H9 (cell line): ENCODE measurements at regions not wholly inside any gene's neighbourhood (a gene's known extent, or its start where the extent isn't known, plus 50 kb on each side); places are given as distances from the start of the nearest gene placed in this dataset.

Experiments
- DNase-seq: peaks from one replicate; pipeline ENCODE4 v3.0.0-alpha.2; 2017
- H2AFZ ChIP-seq: one replicate; pipeline ENCODE4 v1.6.1; 2013; ENCODE audit warnings: mild to moderate bottlenecking, low read length, control low read depth, moderate library complexity
- H2AK5ac ChIP-seq: 2 replicates; pipeline ENCODE4 v1.6.1; 2013; ENCODE audit warnings: low read length, control low read depth, mixed read lengths; ENCODE audit not compliant: insufficient read length
- H2BK120ac ChIP-seq: one replicate; pipeline ENCODE4 v1.6.1; 2013; ENCODE audit warnings: low read depth, mild to moderate bottlenecking, low read length, control low read depth, inconsistent platforms; ENCODE audit not compliant: poor library complexity, severe bottlenecking
- H2BK12ac ChIP-seq: 2 replicates; pipeline ENCODE4 v1.6.1; 2013; ENCODE audit warnings: low read length, control low read depth, mixed read lengths, low read depth; ENCODE audit not compliant: insufficient read length
- H2BK15ac ChIP-seq: 2 replicates; pipeline ENCODE4 v1.6.1; 2013; ENCODE audit warnings: low read depth, low read length, control low read depth
- H2BK20ac ChIP-seq: one replicate; pipeline ENCODE4 v1.6.1; 2013; ENCODE audit warnings: low read depth, mild to moderate bottlenecking, low read length, control low read depth, inconsistent platforms; ENCODE audit not compliant: poor library complexity, severe bottlenecking
- H2BK5ac ChIP-seq: 2 replicates; pipeline ENCODE4 v1.6.1; 2013; ENCODE audit warnings: low read length, control low read depth, mixed read lengths; ENCODE audit not compliant: insufficient read length
- H3K14ac ChIP-seq: 2 replicates; pipeline ENCODE4 v1.6.1; 2013; ENCODE audit warnings: low read length, control low read depth; ENCODE audit not compliant: insufficient read depth
- H3K18ac ChIP-seq: 2 replicates; pipeline ENCODE4 v1.6.1; 2013; ENCODE audit warnings: low read depth, mild to moderate bottlenecking, mixed read lengths, low read length, control low read depth; ENCODE audit not compliant: insufficient read length
- H3K23ac ChIP-seq: 2 replicates; pipeline ENCODE4 v1.6.1; 2013; ENCODE audit warnings: low read length, control low read depth, mixed read lengths, low read depth; ENCODE audit not compliant: insufficient read length
- H3K23me2 ChIP-seq: 2 replicates; pipeline ENCODE4 v1.6.1; 2013; ENCODE audit warnings: low read depth, mild to moderate bottlenecking, mixed read lengths, low read length, control low read depth; ENCODE audit not compliant: insufficient read length, poor library complexity, severe bottlenecking
- H3K27ac ChIP-seq: 2 replicates; pipeline ENCODE4 v1.5.1; 2013; ENCODE audit warnings: low read length, control low read depth, mixed read lengths, low read depth; ENCODE audit not compliant: insufficient read length
- H3K27me3 ChIP-seq: 2 replicates; pipeline ENCODE4 v1.6.1; 2013; ENCODE audit warnings: low read length, control low read depth, inconsistent platforms; ENCODE audit not compliant: insufficient read depth
- H3K4ac ChIP-seq: 2 replicates; pipeline ENCODE4 v1.6.1; 2013; ENCODE audit warnings: low read depth, mild to moderate bottlenecking, control low read depth, inconsistent platforms, low read length, moderate library complexity
- H3K4me1 ChIP-seq: 2 replicates; pipeline ENCODE4 v1.6.1; 2013; ENCODE audit warnings: low read length, control low read depth, inconsistent platforms; ENCODE audit not compliant: insufficient read depth
- H3K4me2 ChIP-seq: 2 replicates; pipeline ENCODE4 v1.6.1; 2013; ENCODE audit warnings: low read length, control low read depth, mixed read lengths; ENCODE audit not compliant: insufficient read length, insufficient read depth
- H3K56ac ChIP-seq: 2 replicates; pipeline ENCODE4 v1.6.1; 2013; ENCODE audit warnings: low read depth, mild to moderate bottlenecking, mixed read lengths, low read length, control low read depth; ENCODE audit not compliant: insufficient read length
- H3K79me1 ChIP-seq: 2 replicates; pipeline ENCODE4 v1.6.1; 2013; ENCODE audit warnings: low read depth, mild to moderate bottlenecking, moderate library complexity, low read length, control low read depth, inconsistent platforms; ENCODE audit not compliant: insufficient read depth, poor library complexity, severe bottlenecking
- H3K79me2 ChIP-seq: 2 replicates; pipeline ENCODE4 v1.6.1; 2013; ENCODE audit warnings: low read length, control low read depth, inconsistent platforms; ENCODE audit not compliant: insufficient read depth
- H3K9ac ChIP-seq: 2 replicates; pipeline ENCODE4 v1.6.1; 2013; ENCODE audit warnings: low read length, control low read depth, mixed read lengths; ENCODE audit not compliant: insufficient read length; ENCODE audit errors: extremely low read depth
- H3K9me3 ChIP-seq: one replicate; pipeline ENCODE4 v1.6.1; 2013; ENCODE audit warnings: low read depth, low read length, inconsistent platforms; ENCODE audit not compliant: control insufficient read depth
- H3T11ph ChIP-seq: one replicate; pipeline ENCODE4 v1.6.1; 2013; ENCODE audit warnings: mild to moderate bottlenecking, low read length, control low read depth, inconsistent platforms
- H4K20me1 ChIP-seq: one replicate; pipeline ENCODE4 v1.6.1; 2013; ENCODE audit not compliant: control insufficient read depth, insufficient read length, insufficient read depth
- H4K5ac ChIP-seq: 2 replicates; pipeline ENCODE4 v1.6.1; 2013; ENCODE audit warnings: low read depth, mild to moderate bottlenecking, mixed read lengths, low read length, control low read depth; ENCODE audit not compliant: insufficient read length
- H4K8ac ChIP-seq: replicated peaks from 2 replicates; pipeline ENCODE4 v1.6.1; 2013; ENCODE audit warnings: low read length, control low read depth, mixed read lengths, low read depth; ENCODE audit not compliant: insufficient read length
- H4K91ac ChIP-seq: 2 replicates; pipeline ENCODE4 v1.6.1; 2013; ENCODE audit warnings: low read depth, mild to moderate bottlenecking, moderate library complexity, mixed read lengths, low read length, control low read depth; ENCODE audit not compliant: insufficient read length
- H3K27ac Mint-ChIP-seq, 3 experiments: 2 replicates in 2 of 3; 3 replicates in 1 of 3; pipeline ENCODE4 v1.8.0; 2020 to 2021; ENCODE audit warnings: mixed read lengths in 3 of 3, mild to moderate bottlenecking in 1 of 3, moderate library complexity in 1 of 3
- H3K27me3 Mint-ChIP-seq: 2 replicates; pipeline ENCODE4 v1.8.0; 2021; ENCODE audit warnings: low read depth, mild to moderate bottlenecking, moderate library complexity, mixed read lengths
- H3K36me3 Mint-ChIP-seq, 3 experiments: 2 replicates in 2 of 3; 3 replicates in 1 of 3; pipeline ENCODE4 v1.8.0; 2020 to 2021; ENCODE audit warnings: low read depth in 3 of 3, mixed read lengths in 3 of 3; ENCODE audit not compliant: insufficient read depth in 1 of 3
- H3K4me1 Mint-ChIP-seq, 2 experiments: 2 replicates each; pipeline ENCODE4 v1.8.0; 2020; ENCODE audit warnings: mixed read lengths in 2 of 2
- H3K4me3 Mint-ChIP-seq, 2 experiments: 2 replicates in 1 of 2; 3 replicates in 1 of 2; pipeline ENCODE4 v1.8.0; 2020 to 2021; ENCODE audit warnings: mild to moderate bottlenecking in 2 of 2, mixed read lengths in 2 of 2, moderate library complexity in 1 of 2
- H3K9me3 Mint-ChIP-seq, 2 experiments: 2 replicates in 1 of 2; 3 replicates in 1 of 2; pipeline ENCODE4 v1.8.0; 2020; ENCODE audit warnings: mild to moderate bottlenecking in 2 of 2, mixed read lengths in 2 of 2, moderate library complexity in 1 of 2
- WGBS: extraction: QIAGEN DNeasy Blood & Tissue Kit; methylation state at CpG from one replicate; pipeline ENCODE4 v1.1.7; 2013; ENCODE audit warnings: missing lambda C conversion rate, low lambda C conversion rate, mixed read lengths; ENCODE audit not compliant: insufficient read length; ENCODE audit errors: extremely low coverage; 5-methylcytosine and 5-hydroxymethylcytosine counted together
- TF ChIP-seq, protein P1 (sequence below): fragments of 200-600 bp; sonication (generic); conservative IDR thresholded peaks from 3 replicates; pipeline ENCODE4 v1.8.0; 2021; ENCODE audit warnings: antibody characterized with exemption, mild to moderate bottlenecking

DNA sequence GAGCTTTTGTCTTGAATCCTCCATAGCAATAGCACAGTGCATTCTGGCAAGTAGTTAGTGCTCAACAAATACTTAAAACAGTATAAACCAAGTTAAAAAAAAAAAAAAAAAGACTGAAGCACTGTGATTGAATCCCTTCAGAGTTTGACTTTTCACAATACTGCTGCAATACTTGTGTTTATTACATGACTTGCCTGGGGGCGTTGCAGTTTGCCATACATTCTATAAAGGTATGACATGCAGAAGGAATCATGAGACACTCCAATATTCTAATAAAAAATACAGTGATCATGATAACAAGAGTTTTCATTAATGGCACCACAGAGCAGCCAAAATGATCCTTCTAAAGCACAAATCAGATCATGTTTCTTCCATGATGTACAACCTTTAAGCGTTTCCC lies 205.0 kb upstream of the CDKN3 start:
- Histone ChIP-seq H4K8ac (no peak overlapping the region), H3K4me2 (no peak overlapping the region), H2BK15ac (no peak overlapping the region), H2AK5ac (no peak overlapping the region), H3T11ph (no peak overlapping the region), H2BK20ac (no peak overlapping the region), H3K27me3 (no peaks in the 10 kb centered on the region), H3K14ac (no peak overlapping the region), H3K18ac (no peak overlapping the region), H3K27ac (no peak overlapping the region), H2BK5ac (no peak overlapping the region), H4K91ac (no peak overlapping the region), H3K4me1 (peaks cover 5% of the 10 kb centered on the region; the same call in 1 of the 2 replicates), H3K4ac (no peak overlapping the region), H4K5ac (no peak overlapping the region), H3K79me2 (no peaks in the 10 kb centered on the region), H2AFZ (no peak overlapping the region), H2BK120ac (no peak overlapping the region), H3K23ac (no peak overlapping the region), H2BK12ac (no peak overlapping the region), H3K9ac (no peak overlapping the region), H3K23me2 (no peaks in the 10 kb centered on the region), H3K9me3 (no peaks in the 10 kb centered on the region), H3K56ac (no peak overlapping the region), H4K20me1 (no peaks in the 10 kb centered on the region), H3K79me1 (no peaks in the 10 kb centered on the region)
- Mint-ChIP-seq H3K27me3 (no peaks in the 10 kb centered on the region), H3K4me3 (no peak overlapping the region), H3K27ac (no peak overlapping the region), H3K9me3 (no peaks in the 10 kb centered on the region), H3K4me1 (peaks cover 8 to 14% of the 10 kb centered on the region in 2 experiments), H3K36me3 (no peaks in the 10 kb centered on the region)
- TF ChIP-seq, protein P1, sequence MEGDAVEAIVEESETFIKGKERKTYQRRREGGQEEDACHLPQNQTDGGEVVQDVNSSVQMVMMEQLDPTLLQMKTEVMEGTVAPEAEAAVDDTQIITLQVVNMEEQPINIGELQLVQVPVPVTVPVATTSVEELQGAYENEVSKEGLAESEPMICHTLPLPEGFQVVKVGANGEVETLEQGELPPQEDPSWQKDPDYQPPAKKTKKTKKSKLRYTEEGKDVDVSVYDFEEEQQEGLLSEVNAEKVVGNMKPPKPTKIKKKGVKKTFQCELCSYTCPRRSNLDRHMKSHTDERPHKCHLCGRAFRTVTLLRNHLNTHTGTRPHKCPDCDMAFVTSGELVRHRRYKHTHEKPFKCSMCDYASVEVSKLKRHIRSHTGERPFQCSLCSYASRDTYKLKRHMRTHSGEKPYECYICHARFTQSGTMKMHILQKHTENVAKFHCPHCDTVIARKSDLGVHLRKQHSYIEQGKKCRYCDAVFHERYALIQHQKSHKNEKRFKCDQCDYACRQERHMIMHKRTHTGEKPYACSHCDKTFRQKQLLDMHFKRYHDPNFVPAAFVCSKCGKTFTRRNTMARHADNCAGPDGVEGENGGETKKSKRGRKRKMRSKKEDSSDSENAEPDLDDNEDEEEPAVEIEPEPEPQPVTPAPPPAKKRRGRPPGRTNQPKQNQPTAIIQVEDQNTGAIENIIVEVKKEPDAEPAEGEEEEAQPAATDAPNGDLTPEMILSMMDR, result no peak
- WGBS, result no CpG with 5 or more reads among the region's 2 CpGs
- DNase-seq, result no peak
